GM21423 (cell line): ENCODE measurements at regions not wholly inside any gene's neighbourhood (a gene's known extent, or its start where the extent isn't known, plus 50 kb on each side); places are given as distances from the start of the nearest gene placed in this dataset.

Source experiments
- ATAC-seq: cut with Tn5 transposase; IDR thresholded peaks from one replicate; pipeline ENCODE4 v1.9.1; 2021; ENCODE audit warnings: mild to moderate bottlenecking, moderate library complexity; ENCODE audit not compliant: unreplicated experiment

DNA sequence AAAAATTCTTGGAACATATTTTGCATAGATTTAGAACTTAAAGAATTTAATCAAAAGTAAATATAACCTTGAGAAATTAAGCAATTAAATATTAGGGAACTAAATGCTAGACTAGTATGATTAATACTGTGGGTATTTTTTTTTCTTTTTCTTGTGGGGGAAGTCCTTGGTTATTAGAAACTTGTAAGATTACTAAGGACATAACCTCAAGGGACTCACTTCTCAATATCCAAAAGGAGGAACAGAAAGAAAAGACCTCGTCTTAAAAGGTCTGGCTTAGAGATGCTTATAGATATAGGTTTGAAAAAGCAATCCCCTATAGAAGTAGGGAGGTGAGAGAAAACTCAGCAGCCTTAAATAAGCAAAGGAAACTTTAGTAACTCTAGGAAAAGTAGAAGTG lies 368.5 kb downstream of the INSC start:
- ATAC-seq, result peak; percentile 74

- ATAC-seq, result no peak
Measured at GRCh38 chr11:15484398-15484797, 369.7 kb downstream of the INSC start.

DNA sequence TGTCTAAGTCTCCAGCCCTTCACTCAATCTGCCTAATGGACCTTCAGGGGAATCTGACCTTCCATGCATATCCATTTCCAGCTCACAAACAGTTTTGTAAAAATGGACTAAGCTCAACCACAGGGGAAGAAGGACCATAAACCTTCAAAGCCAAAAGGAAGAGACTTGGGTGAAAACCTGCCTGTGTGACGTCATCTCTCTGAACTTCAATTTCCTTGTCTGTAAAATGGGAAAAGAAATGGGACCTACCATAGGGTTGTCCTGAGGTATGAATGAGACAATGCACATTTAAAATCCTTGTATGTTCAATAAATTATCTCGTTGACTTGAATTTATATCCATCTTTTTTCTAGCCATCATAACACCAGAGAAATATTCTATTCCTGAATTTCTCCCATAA lies 370.7 kb downstream of the INSC start:
- ATAC-seq, result no peak

DNA sequence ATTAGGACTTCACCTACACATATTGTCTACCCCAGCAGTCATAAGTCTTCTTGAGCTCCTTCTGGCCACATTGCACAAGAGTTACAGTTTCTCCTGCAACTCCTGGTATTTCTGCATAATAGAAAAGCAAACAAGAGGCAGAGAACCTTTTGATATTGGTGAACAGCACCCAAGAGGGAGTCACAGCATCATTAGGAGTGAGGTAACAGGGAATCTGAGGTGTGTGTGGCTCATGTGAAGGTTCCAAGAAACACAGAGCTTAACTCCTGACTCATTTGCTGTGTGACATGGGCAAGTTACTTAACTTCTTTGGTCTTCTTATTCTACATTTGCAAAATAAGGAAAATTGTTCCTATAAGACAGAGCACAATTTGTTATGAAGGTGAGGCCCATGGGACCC lies 374.6 kb downstream of the INSC start:
- no peak for ATAC-seq

DNA sequence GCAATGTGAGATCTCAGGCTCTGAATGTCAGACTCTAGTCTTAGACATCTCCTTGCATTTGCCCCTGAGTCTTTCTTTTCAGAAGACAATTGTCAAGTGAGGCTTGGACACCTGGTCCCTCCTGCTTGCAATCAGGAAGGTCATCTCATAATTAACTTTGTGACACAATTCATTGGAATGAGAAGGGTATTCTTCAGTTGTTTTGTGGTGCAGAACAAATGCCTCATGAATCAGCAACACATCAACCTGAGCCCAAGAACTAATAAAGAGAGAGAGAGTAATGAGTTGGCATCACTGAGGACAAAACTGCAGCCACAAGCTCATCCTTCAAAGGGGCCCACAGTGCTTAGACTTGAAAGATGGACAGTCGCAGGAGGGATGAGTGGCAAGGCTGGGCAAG lies 375.8 kb downstream of the INSC start:
- ATAC-seq, result no peak

DNA sequence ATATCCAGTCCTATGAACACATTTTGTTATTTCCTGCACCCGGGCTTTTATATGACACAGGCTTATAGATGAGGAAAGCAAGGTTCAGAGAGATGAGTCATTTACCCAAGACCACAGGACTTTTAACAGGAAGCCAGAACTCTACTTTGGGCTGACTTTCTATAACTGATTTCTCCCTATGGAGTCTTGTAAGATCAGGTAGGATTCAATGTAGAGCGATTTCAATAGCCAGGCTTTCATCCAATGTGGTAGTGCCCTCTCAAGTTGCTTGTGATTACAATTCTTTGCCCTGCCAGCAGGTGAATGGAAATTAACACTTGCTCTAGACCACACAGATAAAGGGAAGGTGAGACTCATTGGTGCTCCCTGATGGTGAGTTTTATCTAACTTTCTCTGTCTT lies 378.3 kb downstream of the INSC start:
- no peak for ATAC-seq

- ATAC-seq, result no peak
Measured at GRCh38 chr11:15493921-15494620, 379.3 kb downstream of the INSC start.

DNA sequence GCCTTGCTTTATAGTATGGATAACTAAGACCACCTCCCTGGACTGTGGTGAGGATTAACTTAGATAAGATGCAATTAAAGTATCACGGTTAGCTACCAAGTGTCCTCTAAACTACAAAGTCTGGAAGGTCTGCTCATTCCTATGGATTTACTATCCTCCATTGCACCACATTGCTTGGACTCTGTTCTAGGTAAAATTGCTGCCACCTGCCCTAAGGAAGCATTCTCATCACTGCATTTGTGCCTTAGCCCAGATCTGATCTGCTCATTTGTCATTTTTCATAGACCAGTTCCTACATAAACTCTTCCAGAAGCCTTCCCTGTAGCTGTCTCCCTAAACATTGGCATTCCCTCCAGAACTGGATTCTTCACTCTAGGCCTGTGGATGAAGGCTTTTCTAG lies 380.0 kb downstream of the INSC start:
- no peak for ATAC-seq

- no peak for ATAC-seq
Measured at GRCh38 chr11:15495462-15495861, 380.7 kb downstream of the INSC start.

- no peak for ATAC-seq
Measured at GRCh38 chr11:15497366-15497765, 382.6 kb downstream of the INSC start.

DNA sequence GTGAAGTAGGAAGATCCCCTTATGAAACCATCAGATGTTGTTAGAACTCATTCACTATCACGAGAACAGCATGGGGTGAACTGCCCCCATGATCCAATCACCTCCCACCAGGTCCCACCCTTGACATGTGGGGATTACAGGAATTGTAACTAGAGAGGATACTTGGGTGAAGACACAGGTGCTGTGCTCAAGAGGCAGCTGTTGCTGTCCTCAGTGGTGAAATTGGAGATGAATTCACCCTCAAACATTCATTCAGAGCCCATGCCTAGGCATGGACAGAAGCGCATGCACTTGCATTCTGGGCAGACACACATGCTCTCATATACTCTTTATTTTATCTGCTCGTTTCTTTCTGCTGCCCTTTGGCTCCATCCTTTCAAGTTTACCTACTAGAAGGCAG lies 385.0 kb downstream of the INSC start:
- ATAC-seq, result no peak

DNA sequence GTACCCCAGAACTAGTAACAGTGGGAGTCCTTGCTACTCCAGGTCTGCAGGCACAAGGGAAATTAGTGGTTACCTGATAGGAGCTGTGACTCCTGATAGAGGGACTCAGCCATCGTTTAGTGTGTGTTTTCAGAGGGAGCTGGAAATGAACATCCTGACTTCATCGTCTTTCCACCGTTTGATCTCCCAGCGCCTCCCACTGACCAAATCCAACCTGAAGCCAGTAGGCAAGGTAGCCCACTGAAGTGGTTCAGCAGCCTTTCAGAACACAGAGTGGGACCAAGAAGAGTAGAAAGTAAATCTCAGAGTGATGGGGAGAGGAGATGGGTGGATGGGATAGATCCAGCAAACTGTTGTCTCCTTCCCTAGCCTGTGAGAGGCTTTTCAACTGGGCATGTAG lies 385.9 kb downstream of the INSC start:
- no peak for ATAC-seq

DNA sequence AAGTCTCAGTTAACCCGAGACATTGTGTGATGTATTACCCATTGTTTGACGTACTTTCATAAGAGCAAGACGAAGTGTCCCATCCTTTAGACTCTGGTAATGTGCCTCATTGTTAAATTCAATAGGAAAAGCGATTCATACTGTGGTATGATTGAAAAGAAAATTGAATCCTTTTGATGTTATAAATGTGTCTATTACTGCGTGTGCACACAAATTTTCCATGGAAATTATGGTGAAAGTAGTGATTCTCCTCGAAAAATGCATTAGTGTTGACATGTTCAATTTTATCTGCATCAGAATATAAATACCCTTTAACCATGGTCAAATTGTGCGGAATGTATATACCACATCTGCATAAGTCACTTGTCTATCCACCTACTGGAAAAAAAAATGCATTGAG lies 386.8 kb downstream of the INSC start:
- ATAC-seq, result no peak

GRCh38 chr11:15505155-15505554 lies 390.4 kb downstream of the INSC start:
- ATAC-seq, result no peak

GRCh38 chr11:15507592-15507991 lies 392.9 kb downstream of the INSC start:
- ATAC-seq, result no peak

DNA sequence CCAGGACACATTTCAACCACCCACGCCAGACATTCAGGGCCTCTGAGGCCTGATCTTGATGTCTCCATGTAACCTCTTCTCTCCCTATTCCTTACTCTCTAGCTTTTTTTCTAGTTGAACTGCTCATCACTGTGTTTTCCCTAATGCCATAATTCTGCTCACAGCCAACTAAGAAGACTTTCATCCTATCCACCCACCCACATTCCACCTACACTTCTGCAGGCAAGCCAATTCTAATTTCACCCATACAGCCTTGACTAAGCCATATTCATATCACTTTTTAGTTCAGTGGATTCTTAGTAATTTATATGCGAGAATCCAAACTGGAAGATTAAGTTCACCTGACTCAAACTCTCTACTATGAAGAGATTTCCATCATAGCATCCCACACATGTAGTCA lies 394.4 kb downstream of the INSC start:
- no peak for ATAC-seq

DNA sequence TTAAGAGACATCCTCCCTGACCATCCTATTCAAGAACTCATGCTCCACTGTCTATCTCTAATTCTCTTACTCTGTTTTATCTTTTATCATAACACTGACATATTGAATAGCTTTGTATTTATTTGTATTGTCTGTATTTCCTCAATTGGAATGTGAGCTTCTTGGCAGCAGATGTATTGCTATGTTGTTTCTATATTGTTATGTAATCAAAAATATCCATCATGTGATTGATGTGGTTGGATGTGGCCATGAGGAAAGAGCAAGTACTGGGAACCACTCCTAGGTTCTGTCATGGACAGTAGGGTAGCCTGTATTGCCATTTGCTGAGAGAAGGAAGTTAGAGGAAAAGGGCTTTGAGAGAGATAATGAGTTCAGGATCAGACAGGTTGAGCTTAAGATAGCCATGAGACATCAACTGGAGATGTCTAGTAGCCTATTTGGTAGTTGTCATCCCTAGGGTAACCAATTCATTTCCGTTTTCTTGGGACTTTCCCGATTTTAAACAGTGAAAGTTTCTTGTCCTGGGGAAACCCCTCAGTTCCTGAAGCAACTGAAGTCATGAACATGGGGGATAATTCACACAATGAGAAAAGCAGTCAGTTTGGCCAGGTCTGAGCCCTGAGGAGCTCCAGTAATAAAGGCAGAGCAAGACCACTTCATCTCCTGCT lies 404.5 kb downstream of the INSC start:
- ATAC-seq, result peak; percentile 62

DNA sequence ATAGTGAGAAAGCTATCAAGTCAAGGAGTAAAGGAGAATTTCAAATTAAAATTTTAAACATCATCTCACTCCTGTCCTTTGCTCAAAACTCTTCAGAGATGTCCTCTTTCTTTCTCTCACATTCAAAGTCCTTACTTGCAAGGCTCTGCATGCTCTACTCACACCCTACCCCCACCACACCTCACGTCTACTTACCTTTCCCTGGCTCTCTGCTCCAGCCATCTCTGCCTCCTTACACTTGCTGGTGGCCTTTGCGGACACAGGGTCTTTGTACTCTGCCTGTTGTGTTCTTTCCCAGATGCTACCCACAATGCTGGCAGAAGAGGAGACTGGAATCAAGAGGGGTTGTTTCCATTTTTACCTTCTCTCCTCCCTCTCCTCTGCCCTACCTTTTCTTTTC lies 405.2 kb downstream of the INSC start:
- ATAC-seq, result no peak

- no peak for ATAC-seq
Measured at GRCh38 chr11:15523543-15523942, 408.8 kb downstream of the INSC start.

DNA sequence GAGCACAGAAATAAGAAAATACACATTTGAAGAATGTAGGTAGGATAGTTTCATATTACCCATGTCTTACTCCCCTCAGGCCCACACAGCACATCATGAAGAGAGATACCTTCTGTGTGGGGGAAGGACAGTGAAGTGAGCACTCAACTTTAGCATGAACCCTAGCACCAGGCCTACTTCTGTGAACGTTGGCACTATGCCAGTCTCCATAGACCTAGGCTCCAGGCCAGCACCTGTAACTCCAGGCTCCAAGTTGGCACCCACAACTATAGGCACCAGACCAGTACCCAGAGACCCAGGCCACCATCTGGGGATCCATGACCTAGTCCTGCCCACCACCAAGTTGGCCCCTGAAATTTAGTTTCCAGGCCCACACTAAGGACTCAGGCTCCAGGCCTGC lies 410.9 kb downstream of the INSC start:
- ATAC-seq, result no peak

- ATAC-seq, result no peak
Measured at GRCh38 chr11:15526032-15526431, 411.3 kb downstream of the INSC start.

DNA sequence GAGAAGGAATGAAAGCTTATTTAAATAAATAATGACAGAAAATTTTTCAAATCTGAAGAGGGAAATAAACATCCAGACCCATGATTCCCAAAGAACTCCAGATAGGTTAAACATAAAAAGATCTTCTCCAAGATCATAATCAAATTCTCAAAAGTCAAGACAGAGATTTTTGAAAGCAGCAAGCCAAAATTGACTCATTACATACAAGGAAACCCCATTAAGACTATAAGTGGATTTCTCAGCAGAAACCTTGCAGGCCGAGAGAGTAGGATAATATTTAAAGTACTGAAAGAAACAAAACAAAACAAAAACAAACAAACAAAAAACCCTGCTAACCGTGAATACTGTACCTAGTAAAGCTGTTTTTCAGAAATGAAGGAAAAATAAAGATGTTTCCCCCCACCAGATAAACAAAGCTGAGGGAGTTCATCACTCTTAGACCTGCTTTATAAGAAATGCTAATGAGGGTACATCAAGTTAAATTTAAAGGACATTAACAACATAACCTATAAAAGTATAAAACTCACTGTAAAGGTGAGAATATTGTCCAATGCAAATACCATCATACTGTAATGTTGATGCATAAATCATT lies 412.2 kb downstream of the INSC start:
- ATAC-seq, result no peak
